Activated T-cell treated with anti-CD3 and anti-CD28 coated beads, Interleukin-2, amount 50 U/mL, for 4 hours (primary cell): ENCODE measurements at regions not wholly inside any gene's neighbourhood (a gene's known extent, or its start where the extent isn't known, plus 50 kb on each side); places are given as distances from the start of the nearest gene placed in this dataset.

Source experiments
- ATAC-seq, 2 donors: fragments of 200-7000 bp; cut with Tn5 transposase; one replicate each; pipeline ENCODE4 v1.10.0; 2021
- DNase-seq: peaks from one replicate; pipeline ENCODE4 v3.0.0-alpha.2; 2020
- H3K27me3 Mint-ChIP-seq: one replicate; pipeline ENCODE4 v1.8.0; 2021; ENCODE audit warnings: low read depth, mixed read lengths
- H3K36me3 Mint-ChIP-seq: one replicate; pipeline ENCODE4 v1.8.0; 2022; ENCODE audit warnings: mixed read lengths; ENCODE audit not compliant: insufficient read depth
- H3K4me1 Mint-ChIP-seq: one replicate; pipeline ENCODE4 v1.8.0; 2021; ENCODE audit warnings: low read depth, mixed read lengths
- H3K4me3 Mint-ChIP-seq: one replicate; pipeline ENCODE4 v1.8.0; 2021; ENCODE audit warnings: mild to moderate bottlenecking, moderate library complexity, mixed read lengths
- H3K9me3 Mint-ChIP-seq: one replicate; pipeline ENCODE4 v1.8.0; 2021; ENCODE audit warnings: mixed read lengths

GRCh38 chr15:93202405-93202804 lies 113.4 kb upstream of the RGMA start:
- H3K36me3 Mint-ChIP-seq: peaks cover 1% of the 10 kb centered on the region
- ATAC-seq: no peak

GRCh38 chr15:93201940-93202339 lies 112.9 kb upstream of the RGMA start:
- peaks cover 34% of the 10 kb centered on the region for H3K27me3 Mint-ChIP-seq
- peaks cover 10% of the 10 kb centered on the region for H3K9me3 Mint-ChIP-seq
- peaks cover 1% of the 10 kb centered on the region for H3K36me3 Mint-ChIP-seq
- H3K4me3 Mint-ChIP-seq: no peak overlapping the region
- no peak for ATAC-seq
- no peak for DNase-seq
- no peaks in the 10 kb centered on the region for H3K4me1 Mint-ChIP-seq

More at GRCh38 chr15:93202405-93202804, 113.4 kb upstream of the RGMA start:
- Mint-ChIP-seq H3K4me3 (no peak overlapping the region), H3K9me3 (peaks cover 10% of the 10 kb centered on the region), H3K4me1 (no peaks in the 10 kb centered on the region), H3K27me3 (peaks cover 34% of the 10 kb centered on the region)
- no peak for DNase-seq

GRCh38 chr15:93200837-93201226 lies 111.8 kb upstream of the RGMA start:
- Mint-ChIP-seq H3K4me3 (no peak overlapping the region), H3K9me3 (peaks cover 10% of the 10 kb centered on the region), H3K4me1 (no peaks in the 10 kb centered on the region), H3K27me3 (peaks cover 33% of the 10 kb centered on the region), H3K36me3 (peaks cover 1% of the 10 kb centered on the region)
- ATAC-seq (no peak), DNase-seq (no peak)

GRCh38 chr15:93200081-93200836 lies 111.2 kb upstream of the RGMA start:
- Mint-ChIP-seq H3K27me3 (peaks cover 29% of the 10 kb centered on the region), H3K9me3 (peaks cover 10% of the 10 kb centered on the region), H3K36me3 (peaks cover 1% of the 10 kb centered on the region), H3K4me3 (no peak overlapping the region), H3K4me1 (no peaks in the 10 kb centered on the region)
- ATAC-seq (no peak), DNase-seq (no peak)

GRCh38 chr15:93196135-93196670 lies 107.2 kb upstream of the RGMA start:
- ATAC-seq: no peak

GRCh38 chr15:93195109-93195508 lies 106.1 kb upstream of the RGMA start:
- ATAC-seq (no peak), DNase-seq (no peak)
- no peaks in the 10 kb centered on the region for H3K4me1 Mint-ChIP-seq
- peaks cover 1% of the 10 kb centered on the region for H3K36me3 Mint-ChIP-seq
- H3K4me3 Mint-ChIP-seq: no peak overlapping the region
- peaks cover 21% of the 10 kb centered on the region for H3K27me3 Mint-ChIP-seq
- peaks cover 10% of the 10 kb centered on the region for H3K9me3 Mint-ChIP-seq

More at GRCh38 chr15:93196135-93196670, 107.2 kb upstream of the RGMA start:
- no peaks in the 10 kb centered on the region for H3K4me1 Mint-ChIP-seq
- no peak overlapping the region for H3K4me3 Mint-ChIP-seq
- H3K9me3 Mint-ChIP-seq: peaks cover 10% of the 10 kb centered on the region
- peaks cover 1% of the 10 kb centered on the region for H3K36me3 Mint-ChIP-seq
- DNase-seq: no peak
- H3K27me3 Mint-ChIP-seq: peaks cover 28% of the 10 kb centered on the region

GRCh38 chr15:93190238-93190637 lies 101.2 kb upstream of the RGMA start:
- Mint-ChIP-seq H3K36me3 (no peaks in the 10 kb centered on the region), H3K4me3 (no peak overlapping the region), H3K27me3 (peaks cover 10% of the 10 kb centered on the region), H3K9me3 (no peaks in the 10 kb centered on the region), H3K4me1 (no peaks in the 10 kb centered on the region)
- no peak for DNase-seq
- ATAC-seq: no peak

- Mint-ChIP-seq H3K36me3 (no peaks in the 10 kb centered on the region), H3K4me1 (no peaks in the 10 kb centered on the region), H3K9me3 (no peaks in the 10 kb centered on the region), H3K4me3 (no peak overlapping the region), H3K27me3 (peaks cover 10% of the 10 kb centered on the region)
- ATAC-seq (no peak), DNase-seq (no peak)
Measured at GRCh38 chr15:93189561-93189960, 100.5 kb upstream of the RGMA start.

GRCh38 chr15:93188236-93188635 lies 99.2 kb upstream of the RGMA start:
- Mint-ChIP-seq H3K9me3 (no peaks in the 10 kb centered on the region), H3K36me3 (no peaks in the 10 kb centered on the region), H3K4me3 (no peak overlapping the region), H3K4me1 (no peaks in the 10 kb centered on the region), H3K27me3 (peaks cover 10% of the 10 kb centered on the region)
- DNase-seq (no peak), ATAC-seq (no peak)

- Mint-ChIP-seq H3K9me3 (no peaks in the 10 kb centered on the region), H3K4me3 (no peak overlapping the region), H3K4me1 (no peaks in the 10 kb centered on the region), H3K27me3 (peaks cover 5% of the 10 kb centered on the region), H3K36me3 (no peaks in the 10 kb centered on the region)
- no peak for ATAC-seq
- DNase-seq: no peak
Measured at GRCh38 chr15:93185796-93186195, 96.8 kb upstream of the RGMA start.

- DNase-seq (no peak), ATAC-seq (no peak)
- H3K9me3 Mint-ChIP-seq: no peaks in the 10 kb centered on the region
Measured at GRCh38 chr15:93182703-93183205, 93.7 kb upstream of the RGMA start.

GRCh38 chr15:93180656-93181055 lies 91.6 kb upstream of the RGMA start:
- H3K36me3 Mint-ChIP-seq: no peaks in the 10 kb centered on the region

More at GRCh38 chr15:93182703-93183205, 93.7 kb upstream of the RGMA start:
- no peaks in the 10 kb centered on the region for H3K4me1 Mint-ChIP-seq
- H3K4me3 Mint-ChIP-seq: no peak overlapping the region
- H3K27me3 Mint-ChIP-seq: peaks cover 2% of the 10 kb centered on the region
- H3K36me3 Mint-ChIP-seq: no peaks in the 10 kb centered on the region

GRCh38 chr15:93180128-93180527 lies 91.1 kb upstream of the RGMA start:
- Mint-ChIP-seq H3K36me3 (no peaks in the 10 kb centered on the region), H3K27me3 (peaks cover 17% of the 10 kb centered on the region), H3K4me3 (no peak overlapping the region), H3K4me1 (no peaks in the 10 kb centered on the region), H3K9me3 (no peaks in the 10 kb centered on the region)
- ATAC-seq (no peak), DNase-seq (no peak)

More at GRCh38 chr15:93180656-93181055, 91.6 kb upstream of the RGMA start:
- Mint-ChIP-seq H3K9me3 (no peaks in the 10 kb centered on the region), H3K4me1 (no peaks in the 10 kb centered on the region), H3K4me3 (no peak overlapping the region), H3K27me3 (peaks cover 12% of the 10 kb centered on the region)
- no peak for DNase-seq
- no peak for ATAC-seq

- Mint-ChIP-seq H3K36me3 (no peaks in the 10 kb centered on the region), H3K9me3 (no peaks in the 10 kb centered on the region), H3K4me1 (no peaks in the 10 kb centered on the region), H3K4me3 (no peak overlapping the region), H3K27me3 (peaks cover 18% of the 10 kb centered on the region)
- ATAC-seq (no peak), DNase-seq (no peak)
Measured at GRCh38 chr15:93179700-93180102, 90.7 kb upstream of the RGMA start.

GRCh38 chr15:93179072-93179471 lies 90.1 kb upstream of the RGMA start:
- ATAC-seq (no peak), DNase-seq (no peak)
- H3K36me3 Mint-ChIP-seq: no peaks in the 10 kb centered on the region
- H3K27me3 Mint-ChIP-seq: peaks cover 21% of the 10 kb centered on the region
- no peak overlapping the region for H3K4me3 Mint-ChIP-seq
- no peaks in the 10 kb centered on the region for H3K9me3 Mint-ChIP-seq
- H3K4me1 Mint-ChIP-seq: no peaks in the 10 kb centered on the region
